IgD-negative memory B cell (primary cell): ENCODE measurements at regions not wholly inside any gene's neighbourhood (a gene's known extent, or its start where the extent isn't known, plus 50 kb on each side); places are given as distances from the start of the nearest gene placed in this dataset.
"Not testable (repeated sequence)": the region's sequence is repeated elsewhere in the genome, so short reads cannot be mapped to it uniquely, and the experiment has no call there.

Experiments used
- H3K27ac Mint-ChIP-seq, 3 donors: one replicate each; pipeline ENCODE4 v1.8.0; 2020 to 2022; ENCODE audit warnings: mild to moderate bottlenecking in 3 of 3, mixed read lengths in 3 of 3, moderate library complexity in 1 of 3
- H3K27me3 Mint-ChIP-seq: one replicate; pipeline ENCODE4 v1.8.0; 2021; ENCODE audit warnings: mixed read lengths
- H3K36me3 Mint-ChIP-seq: one replicate; pipeline ENCODE4 v1.8.0; 2020; ENCODE audit warnings: mild to moderate bottlenecking, mixed read lengths
- H3K4me1 Mint-ChIP-seq, 3 donors: one replicate each; pipeline ENCODE4 v1.8.0; 2020 to 2022; ENCODE audit warnings: mixed read lengths in 3 of 3, mild to moderate bottlenecking in 1 of 3
- H3K4me3 Mint-ChIP-seq, 4 donors: one replicate each; pipeline ENCODE4 v1.8.0; 2020 to 2022; ENCODE audit warnings: mild to moderate bottlenecking in 4 of 4, mixed read lengths in 4 of 4, moderate library complexity in 3 of 4
- H3K9me3 Mint-ChIP-seq, 3 donors: one replicate each; pipeline ENCODE4 v1.8.0; 2020 to 2021; ENCODE audit warnings: mixed read lengths in 3 of 3, mild to moderate bottlenecking in 1 of 3

DNA sequence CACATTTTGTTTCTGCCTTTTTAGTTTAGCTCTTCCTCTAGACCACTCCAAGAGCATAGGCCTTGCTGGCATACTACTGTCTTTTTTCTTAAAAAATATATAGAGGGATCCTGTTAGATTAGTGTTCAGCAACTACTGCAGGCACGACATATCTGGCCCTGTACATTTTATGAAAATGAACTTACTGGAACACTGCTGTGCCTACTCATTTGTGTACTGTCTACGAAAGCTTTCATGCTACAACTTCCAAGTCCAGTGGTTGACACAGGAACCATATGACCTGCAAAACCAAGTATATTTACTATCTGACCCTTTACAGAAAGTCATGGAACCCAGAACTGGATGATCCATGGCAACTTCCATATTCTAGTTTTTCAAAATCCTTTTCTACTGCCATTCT is 66.6 kb upstream of the SPTLC3 start:
- Mint-ChIP-seq H3K9me3 (no peaks in the 10 kb centered on the region), H3K4me3 (no peak overlapping the region), H3K4me1 (peaks cover 0 to 2% (median 0%) of the 10 kb centered on the region in 3 donors), H3K27me3 (no peaks in the 10 kb centered on the region), H3K36me3 (no peaks in the 10 kb centered on the region), H3K27ac (no peak overlapping the region)

DNA sequence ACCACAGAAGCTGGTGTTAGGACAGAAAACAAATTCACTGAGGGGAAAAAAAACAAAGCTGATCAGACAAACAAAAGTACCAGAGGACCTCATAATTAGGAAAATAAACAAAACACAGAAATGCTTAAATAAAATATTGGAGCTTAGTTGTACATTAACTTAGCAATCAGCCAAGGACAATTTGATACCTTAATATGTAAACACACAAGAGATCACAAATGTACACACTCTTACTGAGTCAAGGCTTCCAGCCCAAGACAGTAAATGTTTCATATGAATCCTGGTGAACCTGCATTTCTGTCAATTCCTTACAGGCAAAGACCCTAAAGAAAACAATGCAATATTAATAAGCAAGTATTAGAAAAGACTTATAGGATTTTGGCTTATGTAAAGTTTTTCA is 62.0 kb upstream of the SPTLC3 start:
- H3K4me1 Mint-ChIP-seq, result peaks cover 0 to 2% (median 0%) of the 10 kb centered on the region in 3 donors
- H3K9me3 Mint-ChIP-seq, result no peaks in the 10 kb centered on the region
- H3K27me3 Mint-ChIP-seq, result no peaks in the 10 kb centered on the region
- no peak overlapping the region for H3K27ac Mint-ChIP-seq
- H3K4me3 Mint-ChIP-seq, result no peak overlapping the region
- no peaks in the 10 kb centered on the region for H3K36me3 Mint-ChIP-seq

DNA sequence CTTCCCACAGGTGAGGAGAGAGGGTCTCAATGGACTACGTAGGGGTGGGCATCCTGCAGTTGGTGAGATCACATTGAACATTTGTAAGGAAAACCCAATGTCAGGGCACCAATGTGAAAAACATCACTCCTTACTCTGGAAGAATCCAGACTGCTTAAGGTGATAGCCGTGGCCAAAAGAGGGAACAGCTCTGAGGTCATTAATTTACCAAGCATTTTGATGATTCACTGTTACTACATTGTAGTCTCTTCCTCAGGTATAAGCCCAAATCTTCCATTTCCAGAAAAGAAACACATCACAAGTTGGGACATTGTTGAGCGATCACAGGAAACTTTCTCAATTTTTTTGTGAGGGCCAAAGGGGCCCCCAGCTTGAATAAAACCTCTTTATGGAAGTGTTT is 61.1 kb upstream of the SPTLC3 start:
- Mint-ChIP-seq H3K36me3 (no peaks in the 10 kb centered on the region), H3K4me1 (peaks cover 0 to 2% (median 0%) of the 10 kb centered on the region in 3 donors), H3K4me3 (no peak overlapping the region), H3K9me3 (no peaks in the 10 kb centered on the region), H3K27me3 (no peaks in the 10 kb centered on the region), H3K27ac (no peak overlapping the region)

DNA sequence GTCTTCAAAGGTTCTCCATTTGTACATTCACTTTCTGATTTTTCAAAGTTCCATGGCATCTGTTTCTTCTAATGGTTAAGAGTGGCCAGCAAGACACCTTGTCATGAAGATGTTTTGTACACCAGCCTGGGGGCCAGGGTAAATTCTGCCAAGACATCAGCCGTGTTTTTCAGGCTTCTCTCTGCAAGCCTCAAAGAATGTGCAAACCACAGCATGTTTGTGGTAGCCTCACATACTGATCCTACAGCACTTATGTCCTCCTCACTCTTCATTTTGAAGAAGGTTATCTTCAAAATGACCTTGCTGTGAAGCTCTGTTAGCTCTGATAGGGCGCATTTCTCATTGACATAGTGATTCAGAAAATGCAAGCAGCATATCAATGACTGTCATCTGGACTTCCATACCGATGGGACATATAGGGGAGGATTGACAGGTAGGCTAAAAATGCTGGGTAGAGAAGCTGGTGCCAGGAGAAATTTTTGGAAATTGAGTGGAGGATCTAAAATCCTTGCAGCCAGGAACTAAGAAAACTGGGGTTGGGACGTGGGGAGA is 59.3 kb upstream of the SPTLC3 start:
- peaks cover 0 to 2% (median 0%) of the 10 kb centered on the region in 3 donors for H3K9me3 Mint-ChIP-seq
- peaks cover 0 to 2% (median 0%) of the 10 kb centered on the region in 3 donors for H3K4me1 Mint-ChIP-seq
- no peaks in the 10 kb centered on the region for H3K27me3 Mint-ChIP-seq
- no peak overlapping the region for H3K4me3 Mint-ChIP-seq
- no peak overlapping the region for H3K27ac Mint-ChIP-seq
- no peaks in the 10 kb centered on the region for H3K36me3 Mint-ChIP-seq

DNA sequence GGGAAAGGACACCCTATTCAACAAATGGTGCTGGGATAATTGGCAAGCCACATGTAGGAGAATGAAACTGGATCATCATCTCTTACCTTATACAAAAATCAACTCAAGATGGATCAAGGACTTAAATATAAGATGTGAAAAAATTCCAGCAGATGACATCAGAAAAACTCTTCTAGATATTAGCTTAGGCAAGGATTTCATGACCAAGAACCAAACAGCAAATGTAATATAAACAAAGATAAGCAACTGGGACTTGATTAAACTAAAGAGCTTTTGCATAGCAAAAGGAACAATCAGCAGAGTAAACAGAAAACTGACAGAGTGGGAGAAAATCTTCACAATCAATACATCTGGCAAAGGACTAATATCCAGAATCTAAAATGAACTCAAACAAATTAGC is 54.5 kb upstream of the SPTLC3 start:
- not testable (repeated sequence) for H3K27ac Mint-ChIP-seq, H3K4me1 Mint-ChIP-seq, H3K27me3 Mint-ChIP-seq, H3K9me3 Mint-ChIP-seq, H3K36me3 Mint-ChIP-seq, H3K4me3 Mint-ChIP-seq

DNA sequence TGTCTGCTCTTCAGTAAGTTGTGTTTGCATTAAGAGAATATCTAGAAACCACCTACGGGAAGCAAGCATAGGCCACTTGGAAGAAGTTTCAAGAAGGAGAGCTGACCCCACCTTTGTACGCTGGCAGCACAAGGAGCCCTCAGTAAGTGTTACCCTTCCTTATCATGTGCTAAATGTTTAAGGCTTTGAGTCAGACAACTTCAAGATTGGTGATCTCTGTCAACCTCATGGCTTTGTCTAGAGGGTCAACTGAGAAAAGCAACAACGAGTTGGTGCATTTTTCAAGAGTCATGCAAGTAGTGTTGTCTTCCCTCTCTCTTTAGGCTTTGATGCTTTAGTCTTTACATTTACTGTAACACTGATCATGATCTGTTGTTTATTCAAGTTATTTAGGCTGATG is 53.2 kb upstream of the SPTLC3 start:
- Mint-ChIP-seq H3K36me3 (no peaks in the 10 kb centered on the region), H3K27ac (no peak overlapping the region), H3K9me3 (peaks cover 0 to 2% (median 0%) of the 10 kb centered on the region in 3 donors), H3K4me1 (no peaks in the 10 kb centered on the region), H3K27me3 (no peaks in the 10 kb centered on the region), H3K4me3 (no peak overlapping the region)

DNA sequence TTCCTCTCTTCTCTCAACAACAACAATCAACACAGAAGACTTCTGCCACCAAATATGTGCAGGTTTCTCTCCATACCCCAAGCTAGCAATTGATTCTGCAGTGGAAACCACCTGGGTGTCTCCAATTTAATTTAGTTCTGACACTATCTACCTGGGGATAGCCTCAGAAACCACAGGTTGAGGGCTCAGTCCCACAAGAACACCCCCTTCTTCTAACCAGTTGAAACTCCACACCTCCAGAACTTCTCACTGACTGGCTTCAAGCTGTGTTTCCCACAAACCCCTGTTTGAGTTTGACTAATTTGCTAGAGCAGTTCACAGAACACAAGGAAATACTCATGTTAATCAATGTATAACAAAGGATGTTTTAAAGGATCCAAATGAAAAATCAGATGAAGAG is 52.5 kb upstream of the SPTLC3 start:
- Mint-ChIP-seq H3K27me3 (no peaks in the 10 kb centered on the region), H3K36me3 (no peaks in the 10 kb centered on the region), H3K4me1 (no peaks in the 10 kb centered on the region), H3K27ac (no peak overlapping the region), H3K4me3 (no peak overlapping the region), H3K9me3 (peaks cover 0 to 2% (median 0%) of the 10 kb centered on the region in 3 donors)

DNA sequence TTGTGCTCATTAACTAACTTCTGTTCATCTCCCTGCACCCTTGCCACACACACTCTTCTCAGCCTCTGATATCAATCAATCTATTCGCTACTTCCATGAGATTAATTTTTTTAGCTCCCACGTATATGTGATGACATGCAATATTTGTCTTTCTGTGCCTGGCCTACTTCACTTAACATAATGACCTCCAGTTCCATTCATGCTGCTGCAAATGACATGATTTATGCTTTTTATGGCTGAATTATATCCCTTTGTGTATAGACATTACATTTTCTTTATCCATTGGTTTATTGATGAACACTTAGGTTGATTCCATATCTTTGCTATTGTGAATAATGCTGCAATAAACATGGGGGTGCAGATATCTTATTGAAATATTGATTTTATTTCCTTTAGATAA is 50.8 kb upstream of the SPTLC3 start:
- Mint-ChIP-seq H3K27ac (no peak overlapping the region), H3K27me3 (no peaks in the 10 kb centered on the region), H3K4me1 (no peaks in the 10 kb centered on the region), H3K36me3 (no peaks in the 10 kb centered on the region), H3K9me3 (peaks cover 0 to 2% (median 0%) of the 10 kb centered on the region in 3 donors), H3K4me3 (no peak overlapping the region)
